Peyer's patch (tissue), 4 donors: ENCODE measurements at regions not wholly inside any gene's neighbourhood (a gene's known extent, or its start where the extent isn't known, plus 50 kb on each side); places are given as distances from the start of the nearest gene placed in this dataset.

Experiments used
- DNase-seq, 3 donors: peaks; one replicate each; pipeline ENCODE4 v3.0.0-alpha.2; 2017 to 2019
- H3K27ac ChIP-seq, 4 donors: fragments of 200-600 bp; sonication (generic); one replicate each; pipeline ENCODE4 v1.5.1; 2016 to 2019
- H3K27me3 ChIP-seq, 2 donors: fragments of 200-600 bp; sonication (generic); one replicate each; pipeline ENCODE4 v1.5.1; 2019
- H3K36me3 ChIP-seq, 3 donors: fragments of 200-600 bp; sonication (generic); one replicate each; pipeline ENCODE4 v1.5.1; 2016 to 2019
- H3K4me1 ChIP-seq, 4 donors: fragments of 200-600 bp; sonication (generic); one replicate each; pipeline ENCODE4 v1.5.1; 2016 to 2019
- H3K4me3 ChIP-seq, 4 donors: fragments of 200-600 bp; sonication (generic); 1 replicate in 3 of 4; 2 replicates in 1 of 4; pipeline ENCODE4 v1.5.1; 2016 to 2019; ENCODE audit warnings: mild to moderate bottlenecking in 1 of 4
- H3K9me3 ChIP-seq, 4 donors: fragments of 200-600 bp; sonication (generic); one replicate each; pipeline ENCODE4 v1.5.1; 2016 to 2019; ENCODE audit warnings: mild to moderate bottlenecking in 1 of 4
- POLR2A ChIP-seq, 2 donors: fragments of 450-650 bp; IDR thresholded peaks; one replicate each; pipeline ENCODE4 v1.5.1; 2017; ENCODE audit warnings: antibody characterized with exemption in 2 of 2, mild to moderate bottlenecking in 2 of 2, moderate library complexity in 2 of 2
- TF ChIP-seq, protein P1 (sequence below), 6 experiments: fragments of 450-650 bp in 4 of 6; fragments of 200-600 bp in 2 of 6; sonication (generic) in 1 of 6; IDR thresholded peaks; one replicate each; pipeline ENCODE4 v1.5.1; 2017 to 2019; ENCODE audit warnings: antibody characterized with exemption in 6 of 6, mild to moderate bottlenecking in 3 of 6, moderate library complexity in 1 of 6

DNA sequence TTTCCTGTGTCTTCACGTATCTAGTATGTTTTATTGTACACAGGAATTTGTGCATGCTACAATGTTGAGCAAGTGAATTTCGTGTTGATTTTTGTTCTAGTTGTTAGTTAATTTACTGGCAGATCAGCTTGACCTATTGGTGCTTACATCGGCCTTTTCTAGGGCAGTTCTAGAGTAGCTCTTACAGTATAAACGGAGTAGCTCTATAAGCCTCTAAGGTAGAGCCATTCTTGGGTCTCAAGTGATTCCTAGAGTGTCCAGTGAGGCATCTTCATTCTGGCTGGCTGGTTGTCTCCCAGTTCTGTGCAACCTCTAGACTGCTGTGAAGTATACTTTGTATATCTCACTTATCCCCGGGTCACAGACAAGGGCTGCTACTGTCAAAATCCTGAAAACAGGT, 364.6 kb downstream of the CDH10 start:
- H3K9me3 ChIP-seq, result no peaks in the 10 kb centered on the region
- no peaks in the 10 kb centered on the region for H3K27me3 ChIP-seq
- DNase-seq, result no peak
- no peaks in the 10 kb centered on the region for H3K36me3 ChIP-seq
- H3K27ac ChIP-seq, result no peak overlapping the region
- H3K4me1 ChIP-seq, result no peaks in the 10 kb centered on the region
- TF ChIP-seq, protein P1, sequence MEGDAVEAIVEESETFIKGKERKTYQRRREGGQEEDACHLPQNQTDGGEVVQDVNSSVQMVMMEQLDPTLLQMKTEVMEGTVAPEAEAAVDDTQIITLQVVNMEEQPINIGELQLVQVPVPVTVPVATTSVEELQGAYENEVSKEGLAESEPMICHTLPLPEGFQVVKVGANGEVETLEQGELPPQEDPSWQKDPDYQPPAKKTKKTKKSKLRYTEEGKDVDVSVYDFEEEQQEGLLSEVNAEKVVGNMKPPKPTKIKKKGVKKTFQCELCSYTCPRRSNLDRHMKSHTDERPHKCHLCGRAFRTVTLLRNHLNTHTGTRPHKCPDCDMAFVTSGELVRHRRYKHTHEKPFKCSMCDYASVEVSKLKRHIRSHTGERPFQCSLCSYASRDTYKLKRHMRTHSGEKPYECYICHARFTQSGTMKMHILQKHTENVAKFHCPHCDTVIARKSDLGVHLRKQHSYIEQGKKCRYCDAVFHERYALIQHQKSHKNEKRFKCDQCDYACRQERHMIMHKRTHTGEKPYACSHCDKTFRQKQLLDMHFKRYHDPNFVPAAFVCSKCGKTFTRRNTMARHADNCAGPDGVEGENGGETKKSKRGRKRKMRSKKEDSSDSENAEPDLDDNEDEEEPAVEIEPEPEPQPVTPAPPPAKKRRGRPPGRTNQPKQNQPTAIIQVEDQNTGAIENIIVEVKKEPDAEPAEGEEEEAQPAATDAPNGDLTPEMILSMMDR (IDR thresholded peaks at IDR 0.05), result no peak
- no peak for TF ChIP-seq POLR2A (IDR thresholded peaks at IDR 0.05)
- no peak overlapping the region for H3K4me3 ChIP-seq

DNA sequence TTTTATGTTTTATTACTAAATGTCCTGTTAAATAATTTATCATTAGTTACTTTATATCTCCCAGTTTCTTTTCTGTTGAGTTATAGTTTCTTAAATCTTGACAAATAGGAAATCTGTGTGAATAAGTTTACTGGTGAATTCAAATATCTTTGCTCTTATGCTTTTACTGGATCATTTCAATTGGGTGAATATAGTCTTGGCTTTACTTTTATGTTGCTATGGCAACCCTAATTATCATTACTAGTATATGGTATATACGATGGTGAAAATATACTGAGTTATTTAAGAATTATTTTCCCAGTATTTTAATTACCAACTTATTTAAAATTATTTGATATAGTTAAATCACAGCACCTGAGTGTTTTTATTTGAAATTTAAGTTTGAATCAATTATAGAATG, 363.0 kb downstream of the CDH10 start:
- Histone ChIP-seq H3K4me1 (no peaks in the 10 kb centered on the region), H3K4me3 (no peak overlapping the region), H3K27me3 (no peaks in the 10 kb centered on the region), H3K9me3 (no peaks in the 10 kb centered on the region), H3K27ac (no peak overlapping the region), H3K36me3 (no peaks in the 10 kb centered on the region)
- TF ChIP-seq, protein P1 (IDR thresholded peaks at IDR 0.05), result no peak
- no peak for TF ChIP-seq POLR2A (IDR thresholded peaks at IDR 0.05)
- DNase-seq, result no peak

DNA sequence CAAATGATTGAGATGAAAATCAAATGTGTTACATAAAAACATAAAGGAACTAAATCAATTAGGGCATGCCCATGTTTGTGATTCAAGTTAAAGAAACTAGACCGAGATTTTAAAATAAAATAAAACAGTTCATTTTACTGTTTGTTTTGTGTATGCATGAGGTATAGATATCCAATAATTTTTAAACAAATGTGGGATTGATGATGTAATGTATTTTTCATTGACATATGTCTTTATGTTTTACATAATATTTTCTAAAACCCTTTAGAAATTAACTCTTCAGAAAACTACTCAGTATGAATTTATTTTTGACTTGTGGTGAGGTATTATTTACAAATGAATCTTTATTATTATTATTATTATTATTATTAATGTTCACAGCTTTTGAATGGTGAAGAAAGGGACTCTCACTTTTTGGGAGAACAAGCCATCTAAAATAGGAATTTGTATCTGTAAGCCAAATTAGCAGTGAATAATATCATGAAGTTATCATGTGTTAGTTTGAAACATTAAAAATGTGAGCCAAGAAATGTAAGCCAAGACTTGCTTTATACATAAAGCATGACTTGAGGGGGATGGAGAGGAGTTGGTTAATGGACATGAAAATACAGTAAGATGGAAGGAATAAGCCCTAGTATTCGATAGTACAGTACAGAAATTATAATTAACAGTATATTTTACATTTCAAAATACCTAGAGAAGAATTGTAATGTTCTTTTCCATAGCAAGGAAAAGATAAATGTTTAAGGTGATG, 355.0 kb downstream of the CDH10 start:
- Histone ChIP-seq H3K4me1 (no peaks in the 10 kb centered on the region), H3K36me3 (no peaks in the 10 kb centered on the region), H3K9me3 (no peaks in the 10 kb centered on the region), H3K27me3 (no peaks in the 10 kb centered on the region), H3K4me3 (no peak overlapping the region), H3K27ac (no peak overlapping the region)
- no peak for TF ChIP-seq POLR2A (IDR thresholded peaks at IDR 0.05)
- TF ChIP-seq, protein P1 (IDR thresholded peaks at IDR 0.05), result no peak
- no peak for DNase-seq

DNA sequence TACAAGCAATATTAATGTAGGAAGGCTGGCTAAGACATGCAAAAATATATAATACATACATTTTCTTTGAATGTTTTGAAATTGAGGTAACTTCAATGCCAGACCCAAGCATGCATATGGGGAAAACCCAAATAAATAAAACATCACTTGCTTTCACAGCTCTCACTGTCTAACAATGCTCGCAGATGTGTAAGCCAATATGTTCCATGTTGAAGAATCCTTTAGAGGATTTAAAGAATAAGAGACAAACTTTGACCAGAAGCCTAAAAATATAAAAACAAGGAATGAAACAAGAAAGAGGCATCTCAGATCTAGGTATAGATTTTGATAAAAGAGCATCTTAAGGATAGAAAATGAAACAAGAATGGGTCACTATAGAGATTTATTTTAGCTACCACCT, 354.2 kb downstream of the CDH10 start:
- TF ChIP-seq, protein P1 (IDR thresholded peaks at IDR 0.05), result no peak
- TF ChIP-seq POLR2A (IDR thresholded peaks at IDR 0.05), result no peak
- Histone ChIP-seq H3K27me3 (no peaks in the 10 kb centered on the region), H3K4me1 (no peaks in the 10 kb centered on the region), H3K4me3 (no peak overlapping the region), H3K9me3 (no peaks in the 10 kb centered on the region), H3K36me3 (no peaks in the 10 kb centered on the region), H3K27ac (no peak overlapping the region)
- no peak for DNase-seq

DNA sequence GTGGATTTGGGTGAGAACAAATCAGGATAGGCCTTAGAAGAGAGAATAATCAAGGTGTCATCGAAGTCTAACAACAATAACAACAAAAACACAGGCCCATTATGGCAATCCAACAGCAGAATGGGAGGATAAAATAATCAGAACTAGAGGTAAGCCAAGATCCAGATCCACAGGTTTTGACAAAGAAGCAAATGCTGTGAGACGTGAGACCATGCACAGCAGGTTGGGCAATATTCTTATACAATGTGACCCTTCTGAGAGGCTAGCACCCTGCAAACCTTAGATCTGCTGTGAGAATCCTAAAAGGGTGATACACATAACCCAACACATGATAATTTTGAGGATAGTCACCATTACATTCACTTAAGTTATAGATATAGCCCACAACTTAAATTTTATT, 352.9 kb downstream of the CDH10 start:
- no peaks in the 10 kb centered on the region for H3K9me3 ChIP-seq
- no peak for DNase-seq
- no peak overlapping the region for H3K4me3 ChIP-seq
- no peaks in the 10 kb centered on the region for H3K36me3 ChIP-seq
- H3K27ac ChIP-seq, result no peak overlapping the region
- no peaks in the 10 kb centered on the region for H3K27me3 ChIP-seq
- no peaks in the 10 kb centered on the region for H3K4me1 ChIP-seq
- no peak for TF ChIP-seq POLR2A (IDR thresholded peaks at IDR 0.05)
- TF ChIP-seq, protein P1 (IDR thresholded peaks at IDR 0.05), result no peak
